ENCODE measurements at regions not wholly inside any gene's neighbourhood (a gene's known extent, or its start where the extent isn't known, plus 50 kb on each side); places are given as distances from the start of the nearest gene placed in this dataset.

DNA sequence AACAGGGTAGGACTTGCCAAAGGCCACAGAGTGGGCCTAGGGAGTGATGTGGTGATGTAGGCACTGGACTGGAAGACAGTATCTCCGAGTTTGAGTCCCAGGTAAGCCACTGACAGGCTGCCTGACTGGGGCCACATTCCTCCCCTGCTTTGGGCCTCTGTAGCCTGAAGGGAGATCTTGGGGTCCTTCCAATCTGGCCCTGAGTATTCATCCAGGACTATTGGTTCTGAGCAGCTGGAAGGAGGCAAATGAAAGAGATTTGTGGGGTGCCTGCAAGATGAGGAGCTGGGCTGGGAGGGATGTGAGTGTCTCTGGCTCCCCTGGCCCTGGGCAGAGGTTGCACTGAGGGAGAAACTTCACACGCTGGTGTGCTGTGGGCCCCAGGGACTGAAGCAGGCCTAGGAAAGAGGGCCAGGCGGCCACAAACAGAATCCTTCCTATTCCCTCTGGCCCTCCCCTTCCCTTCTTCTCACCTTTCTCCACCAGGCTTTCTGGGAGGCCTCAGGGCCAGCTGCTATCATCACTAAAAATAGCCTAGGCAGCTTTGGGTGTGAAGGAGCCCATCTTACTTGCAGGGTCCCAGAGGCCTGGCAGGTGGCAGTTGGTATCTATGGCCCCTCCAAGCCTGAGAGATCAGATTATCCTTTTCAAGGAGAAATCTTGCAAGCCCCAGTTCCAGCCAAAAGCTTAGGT, 70.1 kb downstream of the PJA1 start:
- CTCF ChIA-PET: interaction anchor here (0.6 to 1.4 kb wide), 3 partner anchors 12 to 127 kb away, joined by 3 read pairs; no protein-coding TSS in a partner anchor

GRCh38 chrX:69093960-69094871, 71.0 kb downstream of the PJA1 start:
- Histone ChIP-seq H3K4me3 (ENCODE audit: control insufficient read depth in 1 of 2, extremely low read depth in 1 of 2, low read length in 1 of 2) (no peak overlapping the region), H3K27ac (ENCODE audit: low read length) (no peak overlapping the region), H3K4me1 (ENCODE audit: control insufficient read depth in 1 of 2, extremely low read depth in 1 of 2, insufficient read depth in 2 of 2, low read length in 2 of 2) (no peaks in the 10 kb centered on the region), H3K9me3 (no peaks in the 10 kb centered on the region), H3K27me3 (replicated peaks in 1 of 2; ENCODE audit: control insufficient read depth in 2 of 2, extremely low read depth in 1 of 2, insufficient read depth in 2 of 2, low read length in 1 of 2) (no peaks in the 10 kb centered on the region), H3K36me3 (ENCODE audit: control insufficient read depth in 2 of 2, extremely low read depth in 1 of 2, insufficient read depth in 1 of 2, low read length in 1 of 2) (no peaks in the 10 kb centered on the region)
- ATAC-seq (replicated peaks in 1 of 4) (peak in 2 of 4 experiments; percentile 34 to 44), DNase-seq (peak in 25 of 35 experiments; percentile 0 to 49 (median 12))
- Mint-ChIP-seq H3K9me3 (no peaks in the 10 kb centered on the region), H3K27me3 (peaks cover 0 to 8% of the 10 kb centered on the region in 2 donors), H3K27ac (no peak overlapping the region), H3K36me3 (no peaks in the 10 kb centered on the region), H3K4me3 (no peak overlapping the region), H3K4me1 (no peaks in the 10 kb centered on the region)
- ChIA-PET CTCF (interaction anchor here in 1 of 2 donors (0.6 to 1.4 kb wide), 2 partner anchors 128 to 266 kb away, joined by 3 read pairs; partner anchors contain the start of gene EFNB1), POLR2A (no interaction called here)
- WGBS (ENCODE audit: insufficient coverage): 93% methylated on average over 9 of the region's 19 CpGs

More for the DNA sequence above, 70.1 kb downstream of the PJA1 start:
- Histone ChIP-seq H3K27ac (ENCODE audit: low read length) (no peak overlapping the region), H3K9me3 (no peaks in the 10 kb centered on the region), H3K36me3 (ENCODE audit: control insufficient read depth in 2 of 2, extremely low read depth in 1 of 2, insufficient read depth in 1 of 2, low read length in 1 of 2) (no peaks in the 10 kb centered on the region), H3K4me1 (ENCODE audit: control insufficient read depth in 1 of 2, extremely low read depth in 1 of 2, insufficient read depth in 2 of 2, low read length in 2 of 2) (no peaks in the 10 kb centered on the region), H3K4me3 (ENCODE audit: control insufficient read depth in 1 of 2, extremely low read depth in 1 of 2, low read length in 1 of 2) (no peak overlapping the region), H3K27me3 (replicated peaks in 1 of 2; ENCODE audit: control insufficient read depth in 2 of 2, extremely low read depth in 1 of 2, insufficient read depth in 2 of 2, low read length in 1 of 2) (no peaks in the 10 kb centered on the region)
- DNase-seq (no peak), ATAC-seq (replicated peaks in 1 of 4) (no peak)
- no CpG with 5 or more reads among the region's 3 CpGs for WGBS (ENCODE audit: insufficient coverage)
- H3K9me3 Mint-ChIP-seq: no peaks in the 10 kb centered on the region
- H3K27me3 Mint-ChIP-seq: peaks cover 0 to 7% of the 10 kb centered on the region in 2 donors
- POLR2A ChIA-PET: no interaction called here
- H3K4me1 Mint-ChIP-seq: no peaks in the 10 kb centered on the region
- no peaks in the 10 kb centered on the region for H3K36me3 Mint-ChIP-seq
- H3K27ac Mint-ChIP-seq: no peak overlapping the region
- H3K4me3 Mint-ChIP-seq: no peak overlapping the region

GRCh38 chrX:69090022-69090421, 75.2 kb downstream of the PJA1 start:
- Mint-ChIP-seq H3K9me3 (no peaks in the 10 kb centered on the region), H3K27me3 (peaks cover 0 to 15% of the 10 kb centered on the region in 2 donors), H3K27ac (no peak overlapping the region), H3K36me3 (no peaks in the 10 kb centered on the region), H3K4me1 (no peaks in the 10 kb centered on the region), H3K4me3 (no peak overlapping the region)
- Histone ChIP-seq H3K4me1 (ENCODE audit: control insufficient read depth in 1 of 2, extremely low read depth in 1 of 2, insufficient read depth in 2 of 2, low read length in 2 of 2) (no peaks in the 10 kb centered on the region), H3K36me3 (ENCODE audit: control insufficient read depth in 2 of 2, extremely low read depth in 1 of 2, insufficient read depth in 1 of 2, low read length in 1 of 2) (no peaks in the 10 kb centered on the region), H3K9me3 (no peaks in the 10 kb centered on the region), H3K27me3 (replicated peaks in 1 of 2; ENCODE audit: control insufficient read depth in 2 of 2, extremely low read depth in 1 of 2, insufficient read depth in 2 of 2, low read length in 1 of 2) (no peaks in the 10 kb centered on the region), H3K27ac (ENCODE audit: low read length) (no peak overlapping the region), H3K4me3 (ENCODE audit: control insufficient read depth in 1 of 2, extremely low read depth in 1 of 2, low read length in 1 of 2) (no peak overlapping the region)
- ChIA-PET POLR2A (no interaction called here), CTCF (no interaction called here)
- DNase-seq: no peak
- ATAC-seq (replicated peaks in 1 of 4): no peak

DNA sequence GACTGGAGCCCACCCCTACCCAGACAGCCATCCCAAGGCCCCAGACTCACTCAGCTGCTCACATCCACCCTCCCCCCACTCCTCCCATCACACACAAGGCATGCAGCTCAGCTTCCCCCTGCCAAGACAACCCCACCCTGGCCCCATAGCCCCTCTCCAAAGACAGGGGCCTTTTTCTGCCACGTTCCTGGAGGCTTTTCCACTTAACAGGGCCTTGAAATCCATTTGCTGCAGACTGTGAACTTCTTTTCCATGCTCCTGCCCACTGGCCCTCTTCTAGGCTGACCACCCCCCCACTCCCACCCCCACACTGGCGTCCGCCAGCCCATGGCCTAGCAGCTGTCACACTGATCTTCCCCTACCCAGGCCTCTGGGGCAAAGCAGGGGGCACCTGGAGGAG, 76.0 kb downstream of the PJA1 start:
- no peak overlapping the region for H3K4me3 Mint-ChIP-seq
- H3K36me3 Mint-ChIP-seq: no peaks in the 10 kb centered on the region
- ChIA-PET CTCF (interaction anchor here in 1 of 2 donors (0.9 kb wide), 1 partner anchor 133 kb away, joined by 3 read pairs; no protein-coding TSS in a partner anchor), POLR2A (no interaction called here)
- ATAC-seq (replicated peaks in 1 of 4): no peak
- Histone ChIP-seq H3K36me3 (ENCODE audit: control insufficient read depth in 2 of 2, extremely low read depth in 1 of 2, insufficient read depth in 1 of 2, low read length in 1 of 2) (no peaks in the 10 kb centered on the region), H3K27ac (ENCODE audit: low read length) (no peak overlapping the region), H3K27me3 (replicated peaks in 1 of 2; ENCODE audit: control insufficient read depth in 2 of 2, extremely low read depth in 1 of 2, insufficient read depth in 2 of 2, low read length in 1 of 2) (no peaks in the 10 kb centered on the region), H3K4me3 (ENCODE audit: control insufficient read depth in 1 of 2, extremely low read depth in 1 of 2, low read length in 1 of 2) (no peak overlapping the region), H3K4me1 (ENCODE audit: control insufficient read depth in 1 of 2, extremely low read depth in 1 of 2, insufficient read depth in 2 of 2, low read length in 2 of 2) (no peaks in the 10 kb centered on the region), H3K9me3 (no peaks in the 10 kb centered on the region)
- H3K4me1 Mint-ChIP-seq: no peaks in the 10 kb centered on the region
- peaks cover 0 to 15% of the 10 kb centered on the region in 2 donors for H3K27me3 Mint-ChIP-seq
- no peak overlapping the region for H3K27ac Mint-ChIP-seq
- no peak for DNase-seq
- H3K9me3 Mint-ChIP-seq: no peaks in the 10 kb centered on the region
- 100% methylated on average over 1 of the region's 3 CpGs for WGBS (ENCODE audit: insufficient coverage)

DNA sequence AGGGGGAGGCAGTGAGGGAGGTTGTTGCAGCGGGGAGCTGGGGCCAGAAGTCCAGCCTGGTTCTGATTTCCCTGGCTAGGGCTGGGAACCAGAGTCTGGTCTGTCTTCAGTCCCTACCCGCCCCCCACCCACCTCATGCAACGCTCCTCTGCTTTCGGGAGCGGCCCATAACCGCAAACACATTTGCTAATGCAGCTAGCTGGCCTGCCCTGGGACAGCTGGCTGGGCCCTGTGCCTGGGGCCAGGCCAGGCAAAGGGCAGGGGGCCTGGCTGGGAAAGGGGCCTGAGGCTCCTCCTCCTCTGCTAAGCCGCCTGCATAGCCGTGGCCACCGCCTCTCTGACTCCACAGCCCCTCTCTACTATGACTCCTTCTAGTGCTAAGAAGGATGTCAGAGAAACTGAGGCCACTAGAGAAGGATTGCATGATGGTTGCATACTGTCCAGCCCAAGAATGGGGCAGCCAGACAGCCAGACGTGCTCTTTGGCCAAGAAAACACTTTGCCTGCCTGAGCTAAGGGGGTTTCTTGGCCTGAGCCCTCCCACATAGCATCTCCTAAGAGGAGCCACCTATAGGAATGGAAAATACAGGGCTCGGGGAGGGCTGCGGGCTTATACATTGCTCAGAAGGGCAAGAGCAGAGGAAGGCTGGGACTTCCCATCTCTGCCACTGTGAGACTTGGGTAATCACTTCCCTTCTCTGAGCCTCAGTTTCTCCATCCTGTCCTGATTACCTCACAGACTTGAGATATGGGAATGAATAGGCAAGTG, 76.9 kb downstream of the PJA1 start:
- no peak overlapping the region for H3K27ac Mint-ChIP-seq
- H3K4me1 Mint-ChIP-seq: no peaks in the 10 kb centered on the region
- no peaks in the 10 kb centered on the region for H3K9me3 Mint-ChIP-seq
- no CpG with 5 or more reads among the region's 12 CpGs for WGBS (ENCODE audit: insufficient coverage)
- DNase-seq: no peak
- H3K36me3 ChIP-seq (ENCODE audit: control insufficient read depth in 2 of 2, extremely low read depth in 1 of 2, insufficient read depth in 1 of 2, low read length in 1 of 2): no peaks in the 10 kb centered on the region
- H3K27ac ChIP-seq (ENCODE audit: low read length): no peak overlapping the region
- no peak overlapping the region for H3K4me3 Mint-ChIP-seq
- H3K36me3 Mint-ChIP-seq: no peaks in the 10 kb centered on the region
- H3K27me3 ChIP-seq (replicated peaks in 1 of 2; ENCODE audit: control insufficient read depth in 2 of 2, extremely low read depth in 1 of 2, insufficient read depth in 2 of 2, low read length in 1 of 2): no peaks in the 10 kb centered on the region
- H3K27me3 Mint-ChIP-seq: peaks cover 0 to 15% of the 10 kb centered on the region in 2 donors
- ChIA-PET CTCF (interaction anchor here in 1 of 2 donors (0.9 kb wide), 1 partner anchor 134 kb away, joined by 3 read pairs; no protein-coding TSS in a partner anchor), POLR2A (no interaction called here)
- H3K4me1 ChIP-seq (ENCODE audit: control insufficient read depth in 1 of 2, extremely low read depth in 1 of 2, insufficient read depth in 2 of 2, low read length in 2 of 2): no peaks in the 10 kb centered on the region
- no peak overlapping the region for H3K4me3 ChIP-seq (ENCODE audit: control insufficient read depth in 1 of 2, extremely low read depth in 1 of 2, low read length in 1 of 2)
- H3K9me3 ChIP-seq: no peaks in the 10 kb centered on the region
- no peak for ATAC-seq (replicated peaks in 1 of 4)

GRCh38 chrX:69085826-69086225, 79.4 kb downstream of the PJA1 start:
- no peak overlapping the region for H3K4me3 ChIP-seq (ENCODE audit: control insufficient read depth in 1 of 2, extremely low read depth in 1 of 2, low read length in 1 of 2)
- H3K27ac Mint-ChIP-seq: peak overlapping the region in 1 of 2 donors; percentile 19
- H3K36me3 ChIP-seq (ENCODE audit: control insufficient read depth in 2 of 2, extremely low read depth in 1 of 2, insufficient read depth in 1 of 2, low read length in 1 of 2): no peaks in the 10 kb centered on the region
- no peaks in the 10 kb centered on the region for H3K4me1 ChIP-seq (ENCODE audit: control insufficient read depth in 1 of 2, extremely low read depth in 1 of 2, insufficient read depth in 2 of 2, low read length in 2 of 2)
- H3K27me3 Mint-ChIP-seq: peaks cover 0 to 15% of the 10 kb centered on the region in 2 donors
- H3K27ac ChIP-seq (ENCODE audit: low read length): no peak overlapping the region
- H3K4me3 Mint-ChIP-seq: no peak overlapping the region
- ATAC-seq (replicated peaks in 1 of 4): no peak
- no peaks in the 10 kb centered on the region for H3K4me1 Mint-ChIP-seq
- H3K36me3 Mint-ChIP-seq: no peaks in the 10 kb centered on the region
- CTCF ChIA-PET: no interaction called here
- H3K9me3 ChIP-seq: no peaks in the 10 kb centered on the region
- POLR2A ChIA-PET: no interaction called here
- H3K27me3 ChIP-seq (replicated peaks in 1 of 2; ENCODE audit: control insufficient read depth in 2 of 2, extremely low read depth in 1 of 2, insufficient read depth in 2 of 2, low read length in 1 of 2): no peaks in the 10 kb centered on the region
- no peaks in the 10 kb centered on the region for H3K9me3 Mint-ChIP-seq
- DNase-seq: no peak
- 93% methylated on average over 2 of the region's 4 CpGs for WGBS (ENCODE audit: insufficient coverage)

Measured in T-cell (primary cell).